ENCODE measurements at regions not wholly inside any gene's neighbourhood (a gene's known extent, or its start where the extent isn't known, plus 50 kb on each side); places are given as distances from the start of the nearest gene placed in this dataset.

DNA sequence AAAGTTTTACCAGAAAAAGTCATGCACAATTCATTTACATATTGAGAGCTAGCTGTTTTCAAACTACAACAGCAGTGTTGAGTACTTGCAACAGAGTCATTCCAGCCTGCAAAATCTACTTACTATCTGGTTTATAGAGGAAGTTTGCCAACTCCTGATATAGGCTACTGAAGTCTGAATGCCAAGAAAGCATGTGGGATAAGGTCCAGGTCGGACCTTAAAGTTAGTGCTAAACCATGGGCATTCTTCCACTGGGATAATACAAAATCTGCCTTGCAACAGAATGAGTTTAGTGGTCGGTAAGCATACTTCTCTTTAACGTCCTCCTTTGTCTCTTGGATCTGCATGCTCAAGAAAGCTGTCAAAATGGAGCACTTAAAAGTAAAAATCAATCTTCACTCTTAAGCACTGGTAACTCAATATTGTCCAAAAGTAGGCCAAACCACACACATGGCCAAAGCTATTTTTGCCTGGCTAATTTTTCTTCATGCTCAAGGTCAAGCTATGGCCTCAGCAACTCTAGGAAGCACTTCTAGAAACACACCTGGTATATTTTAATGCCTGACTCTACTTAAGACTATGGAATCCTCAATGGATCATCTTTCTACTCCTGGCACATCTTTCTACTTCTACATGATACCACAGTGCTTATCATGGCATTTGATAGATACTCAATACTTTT lies 364.9 kb upstream of the KITLG start:
- WGBS = 86% methylated on average over 3 of the region's 3 CpGs
- Histone ChIP-seq H3K9me3 (ENCODE audit: insufficient read depth, low read depth, low read length) (no peaks in the 10 kb centered on the region), H3K4me1 (ENCODE audit: insufficient read depth, low read length) (peaks cover 23% of the 10 kb centered on the region)

DNA sequence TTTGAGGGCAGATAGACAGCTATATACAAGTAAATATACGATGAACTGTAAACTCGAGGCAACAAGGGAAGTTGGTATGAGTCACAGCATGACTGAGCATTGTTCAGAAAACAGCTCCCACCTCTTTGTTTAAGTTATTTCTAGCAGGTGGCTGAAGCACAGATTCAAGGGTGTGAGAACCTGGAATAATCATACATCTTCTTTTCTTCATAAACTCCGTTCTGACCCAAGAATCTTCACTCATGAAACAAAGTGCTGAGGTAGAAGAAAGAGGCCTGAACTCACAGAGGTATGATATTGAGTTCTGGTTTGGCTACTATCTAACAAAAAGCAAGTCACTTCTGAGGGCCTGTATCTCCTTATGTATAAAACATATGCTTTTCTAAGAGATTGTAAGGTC lies 364.1 kb upstream of the KITLG start:
- WGBS = 88% methylated on average over 3 of the region's 3 CpGs
- no peak overlapping the region for H3K27ac ChIP-seq (ENCODE audit: low read depth, low read length)
- no peaks in the 10 kb centered on the region for H3K9me3 ChIP-seq (ENCODE audit: insufficient read depth, low read depth, low read length)
- no peaks in the 10 kb centered on the region for H3K36me3 ChIP-seq (ENCODE audit: insufficient read depth, low read length)
- no peaks in the 10 kb centered on the region for H3K27me3 ChIP-seq (ENCODE audit: insufficient read depth, low read length)
- H3K4me3 ChIP-seq (ENCODE audit: low read length) = no peak overlapping the region
- no peak overlapping the region for H3K9ac ChIP-seq (ENCODE audit: low read depth, low read length)
- peaks cover 23% of the 10 kb centered on the region for H3K4me1 ChIP-seq (ENCODE audit: insufficient read depth, low read length)

More for the DNA sequence above, 364.9 kb upstream of the KITLG start:
- no peak overlapping the region for H3K27ac ChIP-seq (ENCODE audit: low read depth, low read length)
- no peak overlapping the region for H3K9ac ChIP-seq (ENCODE audit: low read depth, low read length)
- H3K36me3 ChIP-seq (ENCODE audit: insufficient read depth, low read length) = no peaks in the 10 kb centered on the region
- H3K27me3 ChIP-seq (ENCODE audit: insufficient read depth, low read length) = no peaks in the 10 kb centered on the region; the same call in 1 of the 2 replicates
- H3K4me3 ChIP-seq (ENCODE audit: low read length) = no peak overlapping the region

DNA sequence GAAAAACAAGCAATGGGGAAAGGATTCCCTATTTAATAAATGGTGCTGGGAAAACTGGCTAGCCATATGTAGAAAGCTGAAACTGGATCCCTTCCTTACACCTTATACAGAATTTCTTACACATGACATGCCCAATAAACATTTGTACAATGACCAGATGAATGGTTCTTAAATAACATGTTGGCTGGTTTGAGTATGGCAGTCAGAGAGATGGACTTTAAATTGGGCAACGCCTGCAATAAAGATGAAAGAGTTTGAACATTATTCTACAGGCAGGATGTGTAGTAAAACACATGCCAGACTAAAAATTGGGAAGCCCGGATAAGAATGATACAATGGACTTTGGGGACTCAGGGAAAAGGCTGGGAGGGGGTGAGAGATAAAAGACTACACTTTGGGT lies 360.6 kb upstream of the KITLG start:
- Histone ChIP-seq H3K4me3 (ENCODE audit: low read length) (no peak overlapping the region), H3K9me3 (ENCODE audit: insufficient read depth, low read depth, low read length) (no peaks in the 10 kb centered on the region), H3K9ac (ENCODE audit: low read depth, low read length) (no peak overlapping the region), H3K36me3 (ENCODE audit: insufficient read depth, low read length) (no peaks in the 10 kb centered on the region), H3K4me1 (ENCODE audit: insufficient read depth, low read length) (peaks cover 10% of the 10 kb centered on the region), H3K27me3 (ENCODE audit: insufficient read depth, low read length) (no peaks in the 10 kb centered on the region), H3K27ac (ENCODE audit: low read depth, low read length) (no peak overlapping the region)
- 96% methylated on average over 2 of the region's 2 CpGs for WGBS

DNA sequence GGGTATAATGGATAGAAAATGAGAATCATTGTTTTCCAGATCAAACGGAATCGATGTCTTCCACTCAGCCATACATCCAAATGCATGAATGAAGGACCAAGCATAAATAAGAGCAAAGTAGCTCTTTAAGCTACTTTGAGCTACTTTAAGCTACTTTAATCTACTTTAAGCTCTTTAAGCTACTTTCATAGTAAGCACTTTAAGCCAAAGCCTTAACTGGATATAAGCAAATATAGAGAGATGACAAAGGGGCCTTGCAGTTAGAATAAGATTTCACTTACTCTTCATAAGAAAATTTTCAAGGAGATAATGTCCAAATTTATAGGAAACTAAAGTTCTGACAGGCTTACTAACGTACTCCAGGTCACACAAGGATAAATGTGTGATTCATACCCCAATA lies 355.6 kb upstream of the KITLG start:
- no peak overlapping the region for H3K27ac ChIP-seq (ENCODE audit: low read depth, low read length)
- H3K9ac ChIP-seq (ENCODE audit: low read depth, low read length) = no peak overlapping the region
- peaks cover 28% of the 10 kb centered on the region for H3K4me1 ChIP-seq (ENCODE audit: insufficient read depth, low read length)
- no peaks in the 10 kb centered on the region for H3K27me3 ChIP-seq (ENCODE audit: insufficient read depth, low read length)
- H3K9me3 ChIP-seq (ENCODE audit: insufficient read depth, low read depth, low read length) = no peaks in the 10 kb centered on the region
- no peaks in the 10 kb centered on the region for H3K36me3 ChIP-seq (ENCODE audit: insufficient read depth, low read length)
- H3K4me3 ChIP-seq (ENCODE audit: low read length) = no peak overlapping the region
- WGBS = 90% methylated on average over 3 of the region's 3 CpGs

DNA sequence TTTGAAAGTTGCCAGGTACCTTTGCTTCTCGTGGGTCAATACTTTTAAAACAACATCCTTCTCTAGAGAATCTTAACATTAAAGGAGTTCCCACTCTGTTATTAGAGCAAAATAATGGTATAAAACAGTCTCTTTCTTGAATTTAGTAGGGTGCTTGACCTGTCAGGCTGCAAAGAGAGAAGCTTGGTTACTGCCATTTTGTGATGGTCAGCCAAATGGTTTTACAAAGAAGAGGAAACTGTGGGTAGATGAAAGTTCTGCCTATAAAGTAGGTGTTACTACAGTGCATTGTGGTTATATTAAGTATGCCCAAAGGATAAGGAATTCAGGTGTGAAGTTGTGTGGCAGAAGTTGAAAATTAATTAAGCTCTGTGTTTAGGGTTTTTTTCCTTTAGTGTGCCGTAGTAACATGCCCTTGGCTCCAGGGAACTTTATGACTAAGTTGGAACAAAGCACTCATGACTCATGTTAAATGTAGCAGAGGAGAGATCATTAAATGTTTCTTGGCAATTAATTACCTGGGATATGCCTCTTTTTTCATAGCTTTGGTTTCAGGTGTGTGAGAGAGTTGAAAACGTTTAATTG lies 354.0 kb upstream of the KITLG start:
- no peaks in the 10 kb centered on the region for H3K36me3 ChIP-seq (ENCODE audit: insufficient read depth, low read length)
- H3K9ac ChIP-seq (ENCODE audit: low read depth, low read length) = no peak overlapping the region
- H3K27me3 ChIP-seq (ENCODE audit: insufficient read depth, low read length) = no peaks in the 10 kb centered on the region
- H3K9me3 ChIP-seq (ENCODE audit: insufficient read depth, low read depth, low read length) = no peaks in the 10 kb centered on the region
- WGBS = 91% methylated on average over 3 of the region's 3 CpGs
- H3K27ac ChIP-seq (ENCODE audit: low read depth, low read length) = no peak overlapping the region
- H3K4me3 ChIP-seq (ENCODE audit: low read length) = no peak overlapping the region
- H3K4me1 ChIP-seq (ENCODE audit: insufficient read depth, low read length) = peaks cover 28% of the 10 kb centered on the region

DNA sequence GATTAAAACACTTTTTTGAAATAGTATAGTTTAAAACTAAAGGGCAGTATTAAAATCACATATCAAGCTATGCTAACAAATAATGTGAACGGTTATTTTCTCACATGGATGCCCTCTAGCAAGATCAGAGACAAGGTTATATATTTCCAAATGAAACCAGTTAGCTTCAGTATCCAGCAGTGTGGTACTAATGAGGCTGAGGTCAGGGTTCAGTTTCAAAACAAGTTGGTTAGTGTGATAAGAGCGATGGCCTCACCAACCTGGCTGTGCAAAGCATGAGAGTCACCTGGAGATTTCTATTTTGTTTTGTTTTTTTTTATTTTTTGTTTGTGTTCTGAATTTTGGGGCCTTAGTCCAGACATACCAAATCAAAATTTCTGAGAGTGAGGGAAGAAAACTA lies 352.2 kb upstream of the KITLG start:
- H3K27ac ChIP-seq (ENCODE audit: low read depth, low read length) = no peak overlapping the region
- H3K27me3 ChIP-seq (ENCODE audit: insufficient read depth, low read length) = no peaks in the 10 kb centered on the region
- H3K9me3 ChIP-seq (ENCODE audit: insufficient read depth, low read depth, low read length) = no peaks in the 10 kb centered on the region
- no peak overlapping the region for H3K9ac ChIP-seq (ENCODE audit: low read depth, low read length)
- 84% methylated on average over 2 of the region's 2 CpGs for WGBS
- no peaks in the 10 kb centered on the region for H3K36me3 ChIP-seq (ENCODE audit: insufficient read depth, low read length)
- no peak overlapping the region for H3K4me3 ChIP-seq (ENCODE audit: low read length)
- H3K4me1 ChIP-seq (ENCODE audit: insufficient read depth, low read length) = peaks cover 28% of the 10 kb centered on the region

DNA sequence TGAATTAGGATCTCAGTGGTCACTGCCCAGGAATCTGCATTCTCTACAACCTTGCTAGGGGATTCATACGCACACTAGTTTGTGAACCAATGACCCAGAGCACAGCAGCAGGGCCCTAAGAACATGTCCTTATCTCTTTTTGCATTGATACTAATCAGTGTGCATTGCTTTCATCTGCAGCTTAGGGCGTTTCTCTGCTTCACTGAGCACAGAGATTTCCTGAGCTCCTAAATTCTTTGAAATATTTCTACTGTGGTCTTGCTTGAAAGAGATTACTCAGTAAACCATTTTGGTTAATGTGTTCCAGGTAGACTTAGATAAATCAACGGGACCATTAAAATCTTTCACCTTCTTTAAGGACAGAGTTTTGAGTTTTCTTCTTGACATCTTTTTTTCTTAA lies 351.3 kb upstream of the KITLG start:
- Histone ChIP-seq H3K27ac (ENCODE audit: low read depth, low read length) (no peak overlapping the region), H3K9ac (ENCODE audit: low read depth, low read length) (no peak overlapping the region), H3K36me3 (ENCODE audit: insufficient read depth, low read length) (no peaks in the 10 kb centered on the region), H3K4me1 (ENCODE audit: insufficient read depth, low read length) (peaks cover 28% of the 10 kb centered on the region), H3K27me3 (ENCODE audit: insufficient read depth, low read length) (no peaks in the 10 kb centered on the region), H3K4me3 (ENCODE audit: low read length) (no peak overlapping the region), H3K9me3 (ENCODE audit: insufficient read depth, low read depth, low read length) (no peaks in the 10 kb centered on the region)
- 77% methylated on average over 3 of the region's 3 CpGs for WGBS

DNA sequence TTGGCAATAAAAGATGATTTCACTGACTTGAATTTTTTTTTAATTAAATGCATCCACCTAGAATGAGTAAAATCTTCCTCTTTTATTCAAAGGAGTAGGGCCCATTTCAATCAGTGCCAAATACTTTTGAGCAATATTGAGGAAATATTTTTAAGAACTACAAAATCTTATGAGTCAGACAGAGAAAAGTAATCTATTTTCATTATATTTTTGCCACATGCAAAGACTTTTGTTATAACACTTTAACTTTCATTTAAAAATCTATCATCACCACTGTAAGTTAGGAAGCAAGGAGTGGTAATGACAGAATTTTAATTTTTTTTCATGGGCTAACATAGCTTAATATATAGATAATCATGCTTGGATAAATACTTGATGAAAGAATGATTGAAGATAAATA lies 345.2 kb upstream of the KITLG start:
- no peak overlapping the region for H3K4me3 ChIP-seq (ENCODE audit: low read length)
- H3K4me1 ChIP-seq (ENCODE audit: insufficient read depth, low read length) = peaks cover 20% of the 10 kb centered on the region
- H3K27me3 ChIP-seq (ENCODE audit: insufficient read depth, low read length) = no peaks in the 10 kb centered on the region
- no peaks in the 10 kb centered on the region for H3K36me3 ChIP-seq (ENCODE audit: insufficient read depth, low read length)
- H3K9me3 ChIP-seq (ENCODE audit: insufficient read depth, low read depth, low read length) = no peaks in the 10 kb centered on the region
- no peak overlapping the region for H3K27ac ChIP-seq (ENCODE audit: low read depth, low read length)
- H3K9ac ChIP-seq (ENCODE audit: low read depth, low read length) = no peak overlapping the region

DNA sequence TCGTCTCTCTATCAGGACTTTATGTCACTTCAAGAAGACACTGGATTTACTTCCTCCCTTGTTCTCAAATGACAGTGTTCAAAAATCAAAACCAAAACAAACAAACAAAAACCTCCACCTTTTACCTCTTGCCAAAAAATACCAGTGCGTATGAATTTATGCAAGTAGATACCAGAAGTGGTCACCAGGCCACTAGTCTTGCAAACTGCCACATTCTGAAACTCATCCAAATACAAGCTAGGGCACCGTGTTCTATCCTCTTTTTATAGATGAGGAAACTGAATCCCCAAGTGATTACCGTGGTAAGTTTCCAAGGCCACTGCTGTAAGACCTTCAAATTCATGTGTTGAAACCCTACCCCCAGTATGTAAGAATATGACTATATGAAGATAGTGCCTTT lies 343.9 kb upstream of the KITLG start:
- peaks cover 20% of the 10 kb centered on the region for H3K4me1 ChIP-seq (ENCODE audit: insufficient read depth, low read length)
- H3K9ac ChIP-seq (ENCODE audit: low read depth, low read length) = no peak overlapping the region
- H3K4me3 ChIP-seq (ENCODE audit: low read length) = no peak overlapping the region
- H3K9me3 ChIP-seq (ENCODE audit: insufficient read depth, low read depth, low read length) = 0 out of 2 replicates have a peak, but pooled peaks cover 5% of the 10 kb centered on the region
- H3K27me3 ChIP-seq (ENCODE audit: insufficient read depth, low read length) = no peaks in the 10 kb centered on the region
- H3K27ac ChIP-seq (ENCODE audit: low read depth, low read length) = no peak overlapping the region
- H3K36me3 ChIP-seq (ENCODE audit: insufficient read depth, low read length) = no peaks in the 10 kb centered on the region
- 95% methylated on average over 4 of the region's 4 CpGs for WGBS

DNA sequence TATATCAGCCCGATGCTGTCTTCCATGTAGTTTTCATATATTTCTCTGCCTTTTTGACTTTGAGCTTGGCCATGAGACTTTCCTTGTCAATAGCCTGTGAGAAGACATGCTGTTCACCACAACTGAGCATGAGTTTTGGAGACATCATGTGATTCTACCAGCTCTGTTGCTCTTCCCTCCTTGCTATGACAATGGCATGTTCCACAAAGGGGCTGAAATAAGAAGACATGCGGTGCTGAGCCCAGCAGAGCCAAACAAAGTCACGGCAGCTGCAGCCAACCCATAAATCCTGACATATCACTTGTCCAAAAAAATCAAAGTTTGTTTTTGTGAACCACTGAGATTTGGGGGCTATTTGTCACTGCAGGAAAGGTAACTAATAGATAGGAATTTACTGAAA lies 343.4 kb upstream of the KITLG start:
- WGBS = 91% methylated on average over 3 of the region's 3 CpGs
- no peak overlapping the region for H3K4me3 ChIP-seq (ENCODE audit: low read length)
- no peaks in the 10 kb centered on the region for H3K27me3 ChIP-seq (ENCODE audit: insufficient read depth, low read length)
- no peak overlapping the region for H3K27ac ChIP-seq (ENCODE audit: low read depth, low read length)
- H3K4me1 ChIP-seq (ENCODE audit: insufficient read depth, low read length) = peaks cover 20% of the 10 kb centered on the region
- H3K36me3 ChIP-seq (ENCODE audit: insufficient read depth, low read length) = no peaks in the 10 kb centered on the region
- H3K9me3 ChIP-seq (ENCODE audit: insufficient read depth, low read depth, low read length) = 0 out of 2 replicates have a peak, but pooled peaks cover 5% of the 10 kb centered on the region
- no peak overlapping the region for H3K9ac ChIP-seq (ENCODE audit: low read depth, low read length)

DNA sequence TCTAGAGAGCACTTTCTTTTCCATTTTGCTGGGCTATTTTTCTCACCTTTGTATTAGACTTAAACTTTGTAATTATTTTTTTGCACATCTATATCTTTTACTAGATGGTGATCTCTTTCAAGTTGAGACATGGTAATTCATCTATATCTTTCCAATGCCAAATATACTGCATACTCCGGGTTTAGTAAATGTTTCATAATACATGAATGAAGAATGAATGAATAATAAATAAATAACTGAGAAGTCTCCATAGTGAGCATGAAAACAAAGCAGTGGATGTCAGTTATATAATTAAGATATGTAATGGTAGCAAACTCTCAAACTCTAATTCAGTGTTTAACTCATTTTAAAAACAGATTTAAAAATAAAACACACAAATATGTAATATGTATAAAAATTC lies 342.5 kb upstream of the KITLG start:
- H3K27ac ChIP-seq (ENCODE audit: low read depth, low read length) = no peak overlapping the region
- H3K9me3 ChIP-seq (ENCODE audit: insufficient read depth, low read depth, low read length) = 0 out of 2 replicates have a peak, but pooled peaks cover 5% of the 10 kb centered on the region
- no peak overlapping the region for H3K9ac ChIP-seq (ENCODE audit: low read depth, low read length)
- no peak overlapping the region for H3K4me3 ChIP-seq (ENCODE audit: low read length)
- no CpG with 5 or more reads among the region's 1 CpG for WGBS
- H3K36me3 ChIP-seq (ENCODE audit: insufficient read depth, low read length) = no peaks in the 10 kb centered on the region
- peaks cover 20% of the 10 kb centered on the region for H3K4me1 ChIP-seq (ENCODE audit: insufficient read depth, low read length)
- no peaks in the 10 kb centered on the region for H3K27me3 ChIP-seq (ENCODE audit: insufficient read depth, low read length)
